GM18511 (cell line): ENCODE measurements at regions not wholly inside any gene's neighbourhood (a gene's known extent, or its start where the extent isn't known, plus 50 kb on each side); places are given as distances from the start of the nearest gene placed in this dataset.
"Not testable (repeated sequence)": the region's sequence is repeated elsewhere in the genome, so short reads cannot be mapped to it uniquely, and the experiment has no call there.

ENCODE experiments used
- ATAC-seq: cut with Tn5 transposase; IDR thresholded peaks from one replicate; pipeline ENCODE4 v1.9.1; 2021; ENCODE audit warnings: mild to moderate bottlenecking, moderate library complexity; ENCODE audit not compliant: unreplicated experiment

DNA sequence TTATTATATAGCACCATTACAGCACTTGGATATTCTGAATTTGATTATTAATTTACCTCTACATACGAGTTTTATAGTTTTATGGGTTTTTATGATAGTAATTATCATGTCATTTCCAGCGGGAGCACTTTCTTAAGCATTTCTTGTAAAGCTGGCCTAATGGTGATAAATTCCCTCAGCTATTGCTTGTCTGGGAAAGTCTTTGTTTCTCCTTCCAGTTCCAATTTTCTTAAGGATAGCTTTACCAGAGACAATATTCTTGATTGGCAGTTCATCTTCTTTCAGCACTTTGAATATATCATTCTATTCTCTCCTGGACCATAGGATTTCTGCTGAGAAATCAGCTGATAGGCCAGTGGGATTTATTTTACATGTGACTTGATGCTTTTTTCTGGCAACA lies 505.4 kb downstream of the TMEM232 start:
- ATAC-seq = no peak

GRCh38 chr5:110224050-110224449 lies 502.4 kb downstream of the TMEM232 start:
- ATAC-seq = no peak

DNA sequence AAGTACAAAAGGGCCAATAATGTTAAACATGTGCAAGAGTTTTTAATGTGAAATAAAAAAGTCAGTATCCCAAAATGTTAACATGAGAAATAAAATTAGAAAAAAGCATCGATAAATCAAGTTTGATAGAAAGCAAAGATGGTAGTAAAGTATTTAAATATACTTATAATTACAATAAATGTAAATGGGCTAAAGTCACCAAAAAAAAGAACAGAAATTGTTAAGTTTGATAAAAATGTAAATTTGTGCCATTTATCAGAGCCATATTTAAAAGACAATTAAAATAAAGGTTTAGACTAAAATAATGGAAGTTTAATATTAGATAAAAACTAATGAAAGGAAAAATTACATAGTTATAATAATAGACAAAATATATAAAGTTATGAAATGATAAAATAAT lies 500.5 kb downstream of the TMEM232 start:
- ATAC-seq = no peak

DNA sequence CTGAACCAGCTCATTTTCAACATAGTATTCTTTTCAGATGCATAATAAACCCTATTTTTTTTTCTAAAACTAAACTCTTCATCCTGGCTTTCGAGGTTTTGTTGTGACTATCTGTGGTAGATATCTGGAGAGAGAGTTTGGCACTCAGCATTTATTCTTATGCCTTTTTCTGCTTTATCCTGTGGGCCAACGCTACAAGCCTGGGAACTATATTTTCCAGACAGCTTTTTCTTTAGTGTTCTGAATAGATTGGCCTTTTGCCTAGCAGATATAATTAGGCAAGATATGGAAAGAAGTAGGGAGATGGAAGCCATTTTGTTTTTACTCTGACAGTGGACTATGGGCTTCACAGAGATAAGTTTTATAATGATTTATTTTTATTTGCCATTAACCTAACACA lies 486.7 kb downstream of the TMEM232 start:
- ATAC-seq = no peak

DNA sequence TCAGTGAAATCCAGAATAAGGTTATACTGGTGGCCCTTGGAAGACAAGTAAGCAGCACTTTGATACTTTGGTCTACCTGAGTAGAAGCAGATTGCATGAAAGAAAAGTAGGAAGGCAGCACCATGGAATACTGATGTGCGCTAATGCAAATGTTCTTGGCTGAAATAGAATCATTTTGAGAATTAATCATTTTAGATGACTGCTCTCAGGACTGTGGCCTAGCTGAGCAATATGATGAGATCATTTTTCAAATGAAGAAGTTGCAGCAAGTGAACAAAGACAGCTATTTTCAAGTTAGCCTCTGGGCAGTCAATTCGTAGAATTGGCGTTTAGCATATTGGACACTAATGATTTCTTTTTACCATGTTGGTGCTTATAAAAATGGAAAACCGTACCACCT lies 483.5 kb downstream of the TMEM232 start:
- ATAC-seq = no peak

- ATAC-seq = no peak
These were observed 477.6 kb downstream of the TMEM232 start for GRCh38 chr5:110248921-110249320.

DNA sequence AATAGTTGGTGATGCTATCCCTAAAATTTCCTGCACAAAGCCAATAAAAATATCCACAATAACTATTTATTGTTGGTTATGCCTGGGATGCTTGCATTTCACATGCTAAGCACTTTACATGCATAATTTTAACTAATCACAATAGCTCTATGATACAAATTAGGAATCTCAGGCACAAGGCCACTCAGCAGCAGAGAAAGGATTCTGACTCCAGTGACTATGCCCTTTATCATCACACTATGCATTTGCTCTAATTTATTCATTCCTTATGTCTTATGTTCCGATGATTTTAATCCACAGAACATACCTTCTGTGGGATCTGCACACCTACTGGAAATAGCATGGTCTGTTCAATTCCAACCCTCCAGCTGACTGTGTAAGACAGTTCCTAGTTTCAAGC lies 476.1 kb downstream of the TMEM232 start:
- ATAC-seq = no peak

DNA sequence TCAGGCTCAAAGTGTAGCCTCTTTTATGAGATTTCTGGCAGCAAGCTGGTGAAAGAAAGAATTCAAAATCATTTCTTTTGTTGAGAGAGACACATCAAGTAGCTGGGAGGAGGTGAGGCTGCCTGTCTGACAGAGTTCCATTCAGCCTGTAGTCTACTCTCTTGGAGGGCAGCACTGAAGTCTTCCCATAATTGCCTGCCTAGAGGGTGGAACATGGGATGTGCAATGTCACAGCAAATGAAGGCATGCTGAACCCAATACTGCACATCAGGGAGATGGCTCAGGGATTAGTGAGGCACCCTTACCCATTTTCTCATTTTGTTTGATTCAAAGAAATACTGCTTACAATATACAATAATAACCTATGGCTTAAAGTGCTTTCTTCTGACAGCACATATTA lies 475.7 kb downstream of the TMEM232 start:
- no peak for ATAC-seq

DNA sequence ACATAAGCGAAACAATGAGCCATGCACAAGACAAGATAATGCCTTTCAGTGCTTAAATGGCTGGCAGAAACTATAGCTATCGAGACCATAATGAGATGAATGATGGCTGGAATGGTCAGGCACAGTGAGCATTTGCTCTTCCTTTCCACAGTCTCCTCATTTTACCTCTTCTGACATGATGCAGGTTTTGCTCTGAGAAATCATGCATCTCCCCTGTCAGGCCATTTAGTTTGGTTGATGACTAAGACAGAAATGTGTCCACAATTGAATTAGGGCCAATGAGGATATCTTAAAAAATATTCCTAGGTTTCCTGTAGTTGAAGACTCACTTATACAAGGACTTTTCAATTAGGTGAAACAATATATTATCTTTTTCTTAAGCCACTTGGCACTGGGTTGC lies 475.1 kb downstream of the TMEM232 start:
- no peak for ATAC-seq

- no peak for ATAC-seq
These were observed 471.3 kb downstream of the TMEM232 start for GRCh38 chr5:110255194-110255593.

- no peak for ATAC-seq
These were observed 470.2 kb downstream of the TMEM232 start for GRCh38 chr5:110256298-110256697.

GRCh38 chr5:110257971-110258370 lies 468.5 kb downstream of the TMEM232 start:
- ATAC-seq = no peak

GRCh38 chr5:110258460-110259216 lies 467.8 kb downstream of the TMEM232 start:
- no peak for ATAC-seq

- ATAC-seq = no peak
These were observed 463.7 kb downstream of the TMEM232 start for GRCh38 chr5:110262749-110263148.

DNA sequence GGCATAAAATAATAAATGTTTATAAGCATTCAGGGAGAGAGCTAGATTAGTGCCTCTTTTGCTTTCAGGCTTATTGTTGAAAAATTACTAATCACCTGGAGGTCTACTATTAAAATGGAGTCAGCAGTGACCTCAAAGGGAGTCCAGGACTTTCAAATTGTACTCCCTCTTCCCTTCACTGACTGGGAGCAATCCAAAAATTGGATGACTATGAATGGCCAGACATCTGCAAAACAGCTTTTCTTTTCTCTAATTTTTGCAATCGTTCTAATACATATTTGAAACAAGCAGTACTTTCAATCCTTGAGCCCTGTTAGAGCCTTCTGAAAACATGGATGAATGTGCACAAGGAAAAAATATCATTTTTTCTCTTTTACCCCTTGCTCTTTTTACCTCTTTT lies 461.8 kb downstream of the TMEM232 start:
- no peak for ATAC-seq

DNA sequence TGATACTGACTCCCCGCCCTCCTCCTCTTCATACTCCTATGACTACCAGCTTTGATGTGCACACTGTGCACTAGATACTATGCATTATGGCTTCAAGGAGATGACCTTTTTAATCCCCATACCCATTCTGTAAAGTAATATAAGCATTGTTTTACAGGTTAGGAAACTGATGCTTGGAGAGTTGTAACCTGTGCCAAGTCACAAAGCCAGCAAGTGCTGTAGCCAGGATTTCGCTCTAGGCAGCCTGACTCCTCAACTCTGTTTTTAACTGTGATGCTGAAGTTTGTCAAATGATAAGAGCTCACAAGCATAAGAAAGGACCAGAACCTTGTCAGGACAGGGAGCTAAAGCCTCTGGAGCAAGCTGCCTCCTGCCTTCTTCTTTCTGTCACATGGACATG lies 461.3 kb downstream of the TMEM232 start:
- ATAC-seq = no peak

GRCh38 chr5:110267714-110268113 lies 458.8 kb downstream of the TMEM232 start:
- ATAC-seq = no peak

DNA sequence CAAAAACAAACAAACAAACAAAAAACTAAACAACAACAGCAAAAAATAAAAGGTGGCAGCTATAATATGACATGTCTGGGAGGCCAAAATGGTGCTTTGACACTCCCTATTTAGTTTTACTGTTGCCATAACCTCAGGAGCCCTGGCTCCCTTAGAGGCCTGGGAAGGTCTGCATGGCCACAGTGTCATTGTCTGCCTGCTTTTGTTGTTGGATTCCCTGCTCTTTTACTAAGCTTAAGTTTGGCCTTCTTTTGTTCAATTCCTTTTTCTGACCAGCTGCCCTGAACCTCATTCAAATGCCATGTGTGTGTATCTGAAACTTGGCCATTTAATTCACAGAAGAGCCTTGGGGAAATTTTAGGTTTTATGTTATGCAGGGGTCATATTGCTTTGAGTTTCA lies 458.2 kb downstream of the TMEM232 start:
- ATAC-seq = no peak

DNA sequence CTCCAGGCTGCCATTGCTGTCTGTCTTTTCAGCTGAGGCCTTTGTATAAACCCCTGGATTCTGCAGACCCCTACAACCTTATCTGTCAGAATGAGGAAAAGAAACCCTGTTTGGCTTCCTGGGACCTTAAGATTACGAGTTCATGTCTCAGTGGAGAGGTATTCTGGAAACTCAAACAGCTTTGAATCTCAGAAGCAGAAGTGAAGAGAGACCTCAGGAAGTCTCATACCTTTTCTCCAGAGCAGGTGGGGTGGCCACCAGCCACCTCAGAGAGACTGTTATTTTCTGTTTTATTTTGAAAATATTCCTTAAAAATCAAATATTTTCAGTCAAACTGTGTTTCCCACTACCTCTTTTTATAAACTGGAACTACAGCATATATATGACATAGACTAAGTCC lies 457.5 kb downstream of the TMEM232 start:
- no peak for ATAC-seq

DNA sequence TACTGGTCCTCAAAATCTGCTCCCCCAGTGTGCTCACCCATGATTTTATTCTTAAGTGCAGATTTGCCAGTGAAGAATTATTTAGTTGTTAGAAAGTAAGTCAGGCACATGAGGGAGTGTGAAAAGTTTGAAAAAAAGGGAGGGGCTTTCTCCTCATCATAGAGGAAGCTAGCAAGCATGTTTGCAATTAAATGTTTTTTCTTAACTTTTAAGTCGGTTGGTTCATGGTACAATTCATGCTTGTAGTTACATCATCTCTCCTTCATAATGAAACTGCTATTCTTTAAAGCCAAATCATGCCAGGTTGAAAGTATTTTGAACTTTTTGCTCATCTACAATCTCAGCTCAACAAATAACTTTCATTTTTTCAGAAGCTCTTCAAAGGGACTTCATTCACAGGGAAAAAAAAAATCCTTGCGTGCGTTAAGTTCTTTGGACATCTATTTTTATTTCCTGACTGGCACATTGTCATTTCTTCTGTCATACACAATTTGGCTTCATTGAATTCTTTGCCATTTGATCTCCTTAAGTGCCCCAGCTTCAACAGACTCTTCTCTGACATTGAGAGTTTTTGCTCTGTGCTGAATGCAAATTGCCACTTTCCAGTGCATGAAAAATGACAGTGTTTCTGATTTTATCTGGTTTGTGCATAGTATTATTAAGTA lies 456.9 kb downstream of the TMEM232 start:
- no peak for ATAC-seq

DNA sequence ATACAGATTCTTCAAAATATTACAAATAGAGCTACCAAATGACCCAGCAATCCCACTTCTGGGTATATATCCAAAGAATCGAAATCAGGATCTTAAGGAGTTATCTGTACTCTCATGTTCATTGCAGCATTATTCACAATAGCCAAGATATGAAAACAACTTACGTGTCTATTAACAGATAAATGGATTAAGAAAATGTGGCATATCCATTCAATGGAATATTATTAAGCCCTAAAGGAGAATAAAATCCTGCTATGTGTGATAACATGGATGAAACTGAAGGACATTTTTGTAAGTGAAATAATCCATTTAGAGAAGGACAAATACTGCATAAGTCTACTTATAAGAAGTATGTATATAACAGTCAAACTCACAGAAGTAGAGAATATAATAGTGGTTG lies 450.6 kb downstream of the TMEM232 start:
- ATAC-seq = no peak

DNA sequence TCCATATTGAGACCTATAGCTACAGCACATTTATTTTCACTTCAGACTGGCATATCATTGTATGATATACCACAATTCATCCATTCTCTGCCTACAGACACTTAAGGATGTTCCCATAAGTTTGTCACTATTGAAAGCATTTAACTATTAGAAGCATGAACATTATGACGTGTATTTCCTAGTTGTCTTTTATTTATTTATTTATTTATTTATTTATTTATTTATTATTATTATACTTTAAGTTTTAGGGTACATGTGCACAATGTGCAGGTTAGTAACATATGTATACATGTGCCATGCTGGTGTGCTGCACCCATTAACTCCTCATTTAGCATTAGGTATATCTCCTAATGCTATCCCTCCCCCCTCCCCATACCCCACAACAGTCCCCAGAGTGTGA lies 448.0 kb downstream of the TMEM232 start:
- not testable (repeated sequence) for ATAC-seq

DNA sequence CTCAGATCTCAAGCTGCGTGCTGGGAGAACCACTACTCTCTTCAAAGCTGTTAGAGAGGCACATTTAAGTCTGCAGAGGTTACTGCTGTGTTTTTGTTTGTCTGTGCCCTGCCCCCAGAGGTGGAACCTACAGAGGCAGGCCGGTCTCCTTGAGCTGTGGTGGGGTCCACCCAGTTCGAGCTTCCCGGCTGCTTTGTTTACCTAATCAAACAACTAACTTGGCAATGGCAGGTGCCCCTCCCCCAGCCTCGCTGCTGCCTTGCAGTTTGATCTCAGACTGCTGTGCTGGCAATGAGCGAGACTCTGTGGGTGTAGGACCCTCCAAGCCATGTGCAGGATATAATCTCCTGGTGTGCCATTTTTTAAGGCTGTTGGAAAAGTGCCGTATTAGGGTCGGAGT lies 442.4 kb downstream of the TMEM232 start:
- not testable (repeated sequence) for ATAC-seq
